A673 (cell line): ENCODE measurements at regions not wholly inside any gene's neighbourhood (a gene's known extent, or its start where the extent isn't known, plus 50 kb on each side); places are given as distances from the start of the nearest gene placed in this dataset.

Source experiments
- BruUV-seq: library from RNA; stranded (reverse); fragments of 400-500 nt; replicated peaks from 2 replicates; lab custom pipeline; 2021; lab: Mats Ljungman, UMichigan
- CTCF ChIA-PET: fragments of 300-600 bp; sonication (Branson Sonifier 250); formaldehyde crosslinking; loops from one replicate; lab custom pipeline; 2022; ENCODE audit warnings: antibody characterized with exemption; lab: Charles Lee
- POLR2A ChIA-PET: fragments of 300-600 bp; sonication (Branson Sonifier 250); formaldehyde crosslinking; loops from one replicate; lab custom pipeline; 2022; ENCODE audit warnings: antibody characterized with exemption; ENCODE audit not compliant: low non-redundant PET; lab: Charles Lee
- DNase-seq: peaks from one replicate; pipeline ENCODE4 v3.0.0-alpha.2; 2015; ENCODE audit warnings: low spot score
- H3K27ac ChIP-seq: fragments of 200-600 bp; sonication (generic); 2 replicates; pipeline ENCODE4 v1.5.1; 2016; ENCODE audit warnings: mixed run types, low read depth, mild to moderate bottlenecking, mixed read lengths, antibody characterized with exemption, low read length; ENCODE audit not compliant: poor library complexity, severe bottlenecking
- H3K27me3 ChIP-seq: fragments of 200-600 bp; sonication (generic); replicated peaks from 2 replicates; pipeline ENCODE4 v1.6.1; 2017; ENCODE audit warnings: mixed run types, low read depth, mild to moderate bottlenecking, mixed read lengths, antibody characterized with exemption, low read length; ENCODE audit not compliant: insufficient read depth, poor library complexity
- H3K36me3 ChIP-seq: fragments of 200-600 bp; sonication (generic); 2 replicates; pipeline ENCODE4 v1.6.1; 2016; ENCODE audit warnings: mixed run types, mild to moderate bottlenecking, mixed read lengths, antibody characterized with exemption, low read length; ENCODE audit not compliant: insufficient read depth, poor library complexity, severe bottlenecking
- H3K4me1 ChIP-seq: fragments of 200-600 bp; sonication (generic); 2 replicates; pipeline ENCODE4 v1.6.1; 2017; ENCODE audit warnings: mixed run types, mild to moderate bottlenecking, mixed read lengths, antibody characterized with exemption, low read length; ENCODE audit not compliant: insufficient read depth, poor library complexity, severe bottlenecking
- H3K4me3 ChIP-seq: fragments of 200-600 bp; sonication (generic); 2 replicates; pipeline ENCODE4 v1.5.1; 2016; ENCODE audit warnings: low read depth, mixed run types, mild to moderate bottlenecking, mixed read lengths, low read length; ENCODE audit not compliant: poor library complexity, severe bottlenecking
- H3K9me3 ChIP-seq: fragments of 200-600 bp; sonication (generic); 2 replicates; pipeline ENCODE4 v1.6.1; 2016; ENCODE audit warnings: mixed run types, low read depth, mild to moderate bottlenecking, mixed read lengths, antibody characterized with exemption, low read length; ENCODE audit not compliant: poor library complexity, severe bottlenecking
- EZH2 ChIP-seq: fragments of 200-600 bp; sonication (generic); IDR thresholded peaks from 2 replicates; pipeline ENCODE4 v1.6.1; 2017; ENCODE audit warnings: borderline replicate concordance, low read depth, mild to moderate bottlenecking, mixed read lengths, antibody characterized with exemption, low read length; ENCODE audit not compliant: poor library complexity, severe bottlenecking
- intact Hi-C: fragments of 100-400 bp; cut with micrococcal nuclease; formaldehyde crosslinking; loops from one replicate; pipeline ENCODE4 v1.10.0; 2022; ENCODE audit not compliant: unreplicated experiment
- TF ChIP-seq, protein P1 (sequence below): fragments of 300-800, 200-600 bp; sonication (generic); conservative IDR thresholded peaks from 2 replicates; pipeline ENCODE4 v1.5.1; 2017; ENCODE audit warnings: low read depth, mild to moderate bottlenecking, antibody characterized with exemption, low read length, moderate library complexity, mixed read lengths

DNA sequence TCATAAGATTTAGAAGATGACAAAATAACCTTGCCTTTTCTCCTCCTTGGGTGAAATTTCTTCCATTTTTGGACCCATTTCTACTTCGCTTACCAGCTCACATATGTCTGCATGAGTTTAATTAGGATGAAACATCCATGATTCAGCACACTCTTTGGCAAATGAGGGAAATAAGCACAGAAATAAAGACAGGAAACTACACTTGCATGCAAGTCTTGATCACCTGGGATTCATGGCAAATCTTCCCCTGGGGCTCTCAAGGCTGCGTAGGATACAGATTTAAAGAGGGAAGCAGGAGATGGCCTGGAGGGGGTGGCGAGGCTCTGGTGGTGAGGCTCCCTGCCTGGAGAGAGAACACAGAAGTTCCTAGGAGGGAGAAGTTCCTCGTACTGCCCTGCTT, 147.8 kb downstream of the EDN3 start:
- no peaks in the 10 kb centered on the region for H3K36me3 ChIP-seq
- CTCF ChIA-PET: no interaction called here
- BruUV-seq: no TSS peak
- H3K4me1 ChIP-seq: no peaks in the 10 kb centered on the region
- no peak for DNase-seq
- TF ChIP-seq EZH2: no peak
- TF ChIP-seq, protein P1, sequence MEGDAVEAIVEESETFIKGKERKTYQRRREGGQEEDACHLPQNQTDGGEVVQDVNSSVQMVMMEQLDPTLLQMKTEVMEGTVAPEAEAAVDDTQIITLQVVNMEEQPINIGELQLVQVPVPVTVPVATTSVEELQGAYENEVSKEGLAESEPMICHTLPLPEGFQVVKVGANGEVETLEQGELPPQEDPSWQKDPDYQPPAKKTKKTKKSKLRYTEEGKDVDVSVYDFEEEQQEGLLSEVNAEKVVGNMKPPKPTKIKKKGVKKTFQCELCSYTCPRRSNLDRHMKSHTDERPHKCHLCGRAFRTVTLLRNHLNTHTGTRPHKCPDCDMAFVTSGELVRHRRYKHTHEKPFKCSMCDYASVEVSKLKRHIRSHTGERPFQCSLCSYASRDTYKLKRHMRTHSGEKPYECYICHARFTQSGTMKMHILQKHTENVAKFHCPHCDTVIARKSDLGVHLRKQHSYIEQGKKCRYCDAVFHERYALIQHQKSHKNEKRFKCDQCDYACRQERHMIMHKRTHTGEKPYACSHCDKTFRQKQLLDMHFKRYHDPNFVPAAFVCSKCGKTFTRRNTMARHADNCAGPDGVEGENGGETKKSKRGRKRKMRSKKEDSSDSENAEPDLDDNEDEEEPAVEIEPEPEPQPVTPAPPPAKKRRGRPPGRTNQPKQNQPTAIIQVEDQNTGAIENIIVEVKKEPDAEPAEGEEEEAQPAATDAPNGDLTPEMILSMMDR: no peak
- POLR2A ChIA-PET: no interaction called here
- intact Hi-C loops: no loop called here
- no peak overlapping the region for H3K27ac ChIP-seq
- peaks cover 8% of the 10 kb centered on the region for H3K27me3 ChIP-seq
- H3K4me3 ChIP-seq: no peak overlapping the region
- no peaks in the 10 kb centered on the region for H3K9me3 ChIP-seq

DNA sequence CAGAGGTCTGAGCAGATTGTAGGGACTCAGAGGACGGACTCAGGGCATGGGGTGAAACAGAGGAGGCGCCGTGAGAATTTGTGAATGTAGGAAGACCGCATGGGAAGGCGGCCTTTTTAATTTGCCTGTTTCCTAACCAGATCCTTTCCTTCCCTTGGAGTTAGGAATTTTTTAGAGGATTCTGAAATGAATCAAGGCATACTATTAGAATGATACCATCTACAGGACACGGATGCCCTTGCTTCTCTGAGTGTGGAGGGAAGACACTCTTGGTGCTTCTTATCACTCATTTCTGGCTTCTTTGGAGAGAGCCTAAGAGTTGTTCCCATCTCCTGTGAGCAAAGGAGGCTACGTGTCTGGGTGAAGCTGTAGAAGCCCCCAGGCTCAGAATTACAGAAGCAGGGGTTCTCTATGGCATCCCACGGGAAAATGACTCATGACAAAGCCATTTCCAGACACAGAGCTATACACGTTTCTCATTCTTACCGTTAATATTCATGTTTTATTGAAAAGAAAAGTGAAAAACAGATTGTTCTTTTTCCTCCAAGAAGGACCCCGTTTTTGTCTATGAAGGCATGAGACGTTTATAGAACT, 148.5 kb downstream of the EDN3 start:
- Histone ChIP-seq H3K4me3 (no peak overlapping the region), H3K27me3 (peaks cover 8% of the 10 kb centered on the region), H3K27ac (no peak overlapping the region), H3K36me3 (no peaks in the 10 kb centered on the region), H3K9me3 (no peaks in the 10 kb centered on the region), H3K4me1 (no peaks in the 10 kb centered on the region)
- ChIA-PET CTCF (no interaction called here), POLR2A (no interaction called here)
- TF ChIP-seq, protein P1: no peak
- TF ChIP-seq EZH2: no peak
- no TSS peak for BruUV-seq
- intact Hi-C loops: no loop called here
- DNase-seq: no peak

DNA sequence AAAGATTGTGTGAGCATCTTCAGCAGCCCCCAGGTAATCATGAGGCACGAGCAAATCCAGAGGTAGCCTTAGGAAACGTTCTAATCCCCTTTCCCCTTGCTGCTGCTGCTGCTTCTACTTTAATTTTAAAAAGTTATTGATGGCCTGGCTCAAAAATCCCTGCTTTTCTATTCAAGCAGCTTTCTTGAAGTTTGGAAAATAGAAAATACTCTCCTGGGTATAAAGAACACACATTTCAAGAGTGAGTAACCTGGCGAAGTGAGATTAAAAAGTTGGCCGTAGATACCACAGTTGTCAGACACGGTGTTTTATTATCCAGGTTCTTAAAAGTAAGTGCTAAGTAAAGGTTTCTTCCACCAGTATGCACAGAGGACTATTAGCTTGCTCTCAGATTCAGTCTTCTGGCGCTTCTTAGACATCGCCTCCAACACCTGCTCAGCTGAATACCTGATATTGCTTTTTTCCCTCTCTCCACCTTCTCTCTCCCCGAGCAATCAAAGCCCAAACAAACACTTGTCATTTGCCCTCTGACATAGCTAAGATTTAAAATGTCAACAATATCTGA, 150.7 kb downstream of the EDN3 start:
- H3K27me3 ChIP-seq: peaks cover 8% of the 10 kb centered on the region
- intact Hi-C loops: no loop called here
- no TSS peak for BruUV-seq
- CTCF ChIA-PET: no interaction called here
- no peak for DNase-seq
- POLR2A ChIA-PET: no interaction called here
- H3K4me3 ChIP-seq: no peak overlapping the region
- no peak for TF ChIP-seq EZH2
- TF ChIP-seq, protein P1: no peak
- H3K27ac ChIP-seq: no peak overlapping the region
- no peaks in the 10 kb centered on the region for H3K4me1 ChIP-seq
- H3K9me3 ChIP-seq: no peaks in the 10 kb centered on the region
- H3K36me3 ChIP-seq: no peaks in the 10 kb centered on the region
